ENCODE measurements at regions not wholly inside any gene's neighbourhood (a gene's known extent, or its start where the extent isn't known, plus 50 kb on each side); places are given as distances from the start of the nearest gene placed in this dataset.

DNA sequence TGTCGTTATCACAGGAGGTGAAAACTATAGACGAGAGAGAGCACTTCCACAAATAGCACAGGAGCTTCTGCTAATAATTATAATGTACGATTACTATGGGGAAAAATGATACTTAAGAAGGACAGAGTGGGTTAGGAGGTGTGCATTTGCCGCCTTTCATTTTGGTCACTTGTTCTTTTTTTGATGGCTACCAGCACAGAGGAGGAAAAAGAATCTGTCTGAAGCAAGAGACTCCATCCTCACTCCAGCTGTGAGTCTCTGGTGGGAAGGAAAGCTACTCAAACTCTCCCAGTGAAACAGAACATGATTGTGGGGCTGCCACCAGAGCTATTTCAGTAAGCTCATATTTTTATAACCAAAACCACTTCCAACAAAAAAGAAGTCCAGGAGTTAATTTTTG lies 270.4 kb upstream of the TMEM161B start (continued):
- TF ChIP-seq POU5F1 (IDR thresholded peaks at IDR 0.05; ENCODE audit: low read depth, low read length) (no peak), CTBP2 (IDR thresholded peaks at IDR 0.05; ENCODE audit: borderline replicate concordance, insufficient read depth, insufficient read length, low read length) (no peak), PHF8 (conservative IDR thresholded peaks at IDR 0.05; ENCODE audit: low read depth, low read length) (no peak), JUN (IDR thresholded peaks at IDR 0.05; ENCODE audit: low read depth, low read length) (no peak)
